Skeletal muscle tissue (tissue), 3 donors: ENCODE measurements at regions not wholly inside any gene's neighbourhood (a gene's known extent, or its start where the extent isn't known, plus 50 kb on each side); places are given as distances from the start of the nearest gene placed in this dataset.

Experiments used
- H3K27ac ChIP-seq: one replicate; pipeline ENCODE4 v1.7.0; 2013; ENCODE audit warnings: mild to moderate bottlenecking, low read depth, low read length, inconsistent platforms
- H3K27me3 ChIP-seq, 3 donors: one replicate each; pipeline ENCODE4 v1.7.0; 2013; ENCODE audit warnings: low read length in 3 of 3; ENCODE audit not compliant: control insufficient read depth in 3 of 3, insufficient read depth in 3 of 3
- H3K36me3 ChIP-seq, 3 donors: one replicate each; pipeline ENCODE4 v1.7.0; 2013; ENCODE audit warnings: low read length in 3 of 3; ENCODE audit not compliant: control insufficient read depth in 3 of 3, insufficient read depth in 3 of 3
- H3K4me1 ChIP-seq, 3 donors: one replicate each; pipeline ENCODE4 v1.7.0; 2013; ENCODE audit warnings: low read length in 3 of 3, mild to moderate bottlenecking in 3 of 3; ENCODE audit not compliant: control insufficient read depth in 3 of 3, insufficient read depth in 3 of 3
- H3K4me3 ChIP-seq, 3 donors: one replicate each; pipeline ENCODE4 v1.7.0; 2013; ENCODE audit warnings: low read length in 3 of 3
- H3K9ac ChIP-seq, 3 donors: one replicate each; pipeline ENCODE4 v1.7.0; 2013; ENCODE audit warnings: low read length in 3 of 3, mild to moderate bottlenecking in 3 of 3, moderate library complexity in 2 of 3, low read depth in 1 of 3
- H3K9me3 ChIP-seq, 3 donors: one replicate each; pipeline ENCODE4 v1.7.0; 2013; ENCODE audit warnings: low read length in 3 of 3; ENCODE audit not compliant: control insufficient read depth in 3 of 3
- donor health status: Osteomylitis.

GRCh38 chr11:92432515-92432914 lies 207.9 kb downstream of the FAT3 start:
- H3K4me1 ChIP-seq: no peaks in the 10 kb centered on the region

GRCh38 chr11:92436034-92436920 lies 211.7 kb downstream of the FAT3 start:
- H3K9me3 ChIP-seq: no peaks in the 10 kb centered on the region
- H3K27ac ChIP-seq: no peak overlapping the region
- H3K36me3 ChIP-seq: no peaks in the 10 kb centered on the region

More at GRCh38 chr11:92432515-92432914, 207.9 kb downstream of the FAT3 start:
- Histone ChIP-seq H3K4me3 (no peak overlapping the region), H3K36me3 (no peaks in the 10 kb centered on the region), H3K27me3 (no peaks in the 10 kb centered on the region), H3K27ac (no peak overlapping the region), H3K9me3 (no peaks in the 10 kb centered on the region), H3K9ac (no peak overlapping the region)

GRCh38 chr11:92439133-92439532 lies 214.5 kb downstream of the FAT3 start:
- Histone ChIP-seq H3K9ac (no peak overlapping the region), H3K9me3 (no peaks in the 10 kb centered on the region), H3K27me3 (no peaks in the 10 kb centered on the region), H3K4me3 (no peak overlapping the region), H3K4me1 (no peaks in the 10 kb centered on the region), H3K27ac (no peak overlapping the region), H3K36me3 (no peaks in the 10 kb centered on the region)

More at GRCh38 chr11:92436034-92436920, 211.7 kb downstream of the FAT3 start:
- Histone ChIP-seq H3K4me1 (no peaks in the 10 kb centered on the region), H3K9ac (no peak overlapping the region), H3K27me3 (no peaks in the 10 kb centered on the region), H3K4me3 (no peak overlapping the region)

- no peaks in the 10 kb centered on the region for H3K9me3 ChIP-seq
- H3K4me3 ChIP-seq: no peak overlapping the region
- no peak overlapping the region for H3K9ac ChIP-seq
- H3K27me3 ChIP-seq: no peaks in the 10 kb centered on the region
- H3K4me1 ChIP-seq: no peaks in the 10 kb centered on the region
- no peaks in the 10 kb centered on the region for H3K36me3 ChIP-seq
- H3K27ac ChIP-seq: no peak overlapping the region
Observed at GRCh38 chr11:92440701-92441442, 216.3 kb downstream of the FAT3 start.

- Histone ChIP-seq H3K4me1 (no peaks in the 10 kb centered on the region), H3K27ac (no peak overlapping the region), H3K9me3 (no peaks in the 10 kb centered on the region), H3K4me3 (no peak overlapping the region), H3K36me3 (no peaks in the 10 kb centered on the region), H3K9ac (no peak overlapping the region), H3K27me3 (no peaks in the 10 kb centered on the region)
Observed at GRCh38 chr11:92441443-92441726, 216.8 kb downstream of the FAT3 start.

GRCh38 chr11:92443199-92443598 lies 218.6 kb downstream of the FAT3 start:
- H3K9ac ChIP-seq: no peak overlapping the region
- H3K36me3 ChIP-seq: no peaks in the 10 kb centered on the region
- no peak overlapping the region for H3K4me3 ChIP-seq
- H3K4me1 ChIP-seq: no peaks in the 10 kb centered on the region
- H3K9me3 ChIP-seq: no peaks in the 10 kb centered on the region
- H3K27me3 ChIP-seq: no peaks in the 10 kb centered on the region
- no peak overlapping the region for H3K27ac ChIP-seq

- Histone ChIP-seq H3K27ac (no peak overlapping the region), H3K36me3 (no peaks in the 10 kb centered on the region), H3K9ac (no peak overlapping the region), H3K9me3 (no peaks in the 10 kb centered on the region), H3K4me1 (no peaks in the 10 kb centered on the region), H3K27me3 (no peaks in the 10 kb centered on the region), H3K4me3 (no peak overlapping the region)
Observed at GRCh38 chr11:92447586-92447985, 223.0 kb downstream of the FAT3 start.

- H3K4me1 ChIP-seq: no peaks in the 10 kb centered on the region
- no peaks in the 10 kb centered on the region for H3K27me3 ChIP-seq
- H3K36me3 ChIP-seq: no peaks in the 10 kb centered on the region
- H3K27ac ChIP-seq: no peak overlapping the region
- H3K4me3 ChIP-seq: no peak overlapping the region
- no peaks in the 10 kb centered on the region for H3K9me3 ChIP-seq
- H3K9ac ChIP-seq: no peak overlapping the region
Observed at GRCh38 chr11:92449222-92449621, 224.6 kb downstream of the FAT3 start.

GRCh38 chr11:92449780-92450179 lies 225.2 kb downstream of the FAT3 start:
- Histone ChIP-seq H3K9me3 (no peaks in the 10 kb centered on the region), H3K9ac (no peak overlapping the region), H3K27me3 (no peaks in the 10 kb centered on the region), H3K4me1 (no peaks in the 10 kb centered on the region), H3K36me3 (no peaks in the 10 kb centered on the region), H3K4me3 (no peak overlapping the region), H3K27ac (no peak overlapping the region)

- Histone ChIP-seq H3K27ac (no peak overlapping the region), H3K4me1 (no peaks in the 10 kb centered on the region), H3K27me3 (no peaks in the 10 kb centered on the region), H3K9ac (no peak overlapping the region), H3K36me3 (no peaks in the 10 kb centered on the region), H3K9me3 (no peaks in the 10 kb centered on the region), H3K4me3 (no peak overlapping the region)
Observed at GRCh38 chr11:92451063-92451462, 226.4 kb downstream of the FAT3 start.
